Panc1 (cell line): ENCODE measurements at regions not wholly inside any gene's neighbourhood (a gene's known extent, or its start where the extent isn't known, plus 50 kb on each side); places are given as distances from the start of the nearest gene placed in this dataset.
A peak's percentile ranks its signal among the peaks of the same experiment; 100 is the strongest.

Experiments used
- ATAC-seq: fragments of 200-7000 bp; cut with Tn5 transposase; 2 replicates; pipeline ENCODE4 v1.9.1; 2020; ENCODE audit warnings: mild to moderate bottlenecking, moderate library complexity
- BruUV-seq: library from RNA; stranded (reverse); fragments of 400-500 nt; replicated peaks from 2 replicates; lab custom pipeline; 2021; lab: Mats Ljungman, UMichigan
- CTCF ChIA-PET: fragments of 300-600 bp; sonication (Branson Sonifier 250); formaldehyde crosslinking; loops from one replicate; lab custom pipeline; 2022; ENCODE audit warnings: antibody characterized with exemption; lab: Charles Lee
- POLR2A ChIA-PET: fragments of 300-600 bp; sonication (Branson Sonifier 250); formaldehyde crosslinking; loops from one replicate; lab custom pipeline; 2022; ENCODE audit warnings: antibody characterized with exemption; lab: Charles Lee
- DNase-seq: peaks from one replicate; pipeline ENCODE4 v3.0.0-alpha.2; 2010; ENCODE audit warnings: low read depth, low spot score
- H3K27ac ChIP-seq: 2 replicates; pipeline ENCODE4 v1.5.1; 2011; ENCODE audit warnings: mild to moderate bottlenecking, low read length, inconsistent platforms
- H3K27me3 ChIP-seq: fragments of 200-500 bp; sonication (Bioruptor generic); 2 replicates; pipeline ENCODE4 v1.6.0; 2014; ENCODE audit warnings: low read length, inconsistent platforms; ENCODE audit not compliant: control insufficient read depth, insufficient read depth
- H3K36me3 ChIP-seq: fragments of 200-500 bp; sonication (Bioruptor generic); 2 replicates; pipeline ENCODE4 v1.5.1; 2014; ENCODE audit warnings: inconsistent platforms, mild to moderate bottlenecking, low read length, moderate library complexity; ENCODE audit not compliant: control insufficient read depth, insufficient read depth
- H3K4me1 ChIP-seq: 2 replicates; pipeline ENCODE4 v1.5.1; 2011; ENCODE audit warnings: inconsistent platforms, mild to moderate bottlenecking, low read length, moderate library complexity; ENCODE audit not compliant: control insufficient read depth, insufficient read depth
- H3K4me3 ChIP-seq, 2 experiments: 2 replicates each; pipeline ENCODE4 v1.5.1; 2011 to 2012; ENCODE audit warnings: low read depth in 2 of 2, low read length in 2 of 2, mild to moderate bottlenecking in 2 of 2, inconsistent platforms in 1 of 2, moderate library complexity in 1 of 2
- H3K9me3 ChIP-seq: fragments of 200-500 bp; sonication (Bioruptor generic); 2 replicates; pipeline ENCODE4 v1.5.1; 2014; ENCODE audit warnings: low read depth, mild to moderate bottlenecking, inconsistent platforms, low read length, moderate library complexity; ENCODE audit not compliant: control insufficient read depth, insufficient read depth
- CTCF ChIP-seq: fragments of 450-650 bp; IDR thresholded peaks from 2 replicates; pipeline ENCODE4 v1.5.1; 2017; ENCODE audit warnings: mild to moderate bottlenecking
- POLR2AphosphoS5 ChIP-seq: IDR thresholded peaks from 2 replicates; pipeline ENCODE4 v1.6.1; 2012; ENCODE audit warnings: mild to moderate bottlenecking, low read depth, low read length, moderate library complexity
- REST ChIP-seq, 2 experiments: IDR thresholded peaks; 2 replicates each; pipeline ENCODE4 v1.6.1; 2011 to 2012; ENCODE audit warnings: low read depth in 2 of 2, control low read depth in 1 of 2, low read length in 1 of 2, mild to moderate bottlenecking in 1 of 2, moderate library complexity in 1 of 2; ENCODE audit not compliant: insufficient read depth in 1 of 2
- SIN3A ChIP-seq: IDR thresholded peaks from 2 replicates; pipeline ENCODE4 v1.6.1; 2012; ENCODE audit warnings: low read depth, mild to moderate bottlenecking, low read length, moderate library complexity, borderline replicate concordance; ENCODE audit not compliant: insufficient read depth
- TCF7L2 ChIP-seq: IDR thresholded peaks from 2 replicates; pipeline ENCODE4 v1.6.1; 2011; ENCODE audit warnings: mild to moderate bottlenecking, low read depth, low read length, inconsistent platforms
- in situ Hi-C: cut with HindIII; loops from 2 replicates; pipeline ENCODE4 v1.10.0; 2016; ENCODE audit warnings: low sequenced_read_pairs, low pct_unique_long_range_greater_than_20kb
- intact Hi-C: fragments of 100-400 bp; cut with micrococcal nuclease; formaldehyde crosslinking; loops from one replicate; pipeline ENCODE4 v1.10.0; 2022; ENCODE audit not compliant: unreplicated experiment

- POLR2A ChIA-PET, result no interaction called here
- ATAC-seq, result no peak
Measured at GRCh38 chr3:145898487-145898886, 262.5 kb downstream of the PLOD2 start.

GRCh38 chr3:145899241-145899640 is 261.7 kb downstream of the PLOD2 start:
- H3K27ac ChIP-seq, result no peak overlapping the region
- no TSS peak for BruUV-seq
- POLR2A ChIA-PET, result no interaction called here
- CTCF ChIA-PET, result no interaction called here
- no peaks in the 10 kb centered on the region for H3K27me3 ChIP-seq
- ATAC-seq, result no peak
- no peaks in the 10 kb centered on the region for H3K4me1 ChIP-seq
- DNase-seq, result no peak
- TF ChIP-seq TCF7L2 (no peak), POLR2AphosphoS5 (no peak), REST (IDR thresholded peaks at IDR 0.05; ENCODE audit: insufficient read depth in 1 of 2, low read depth in 2 of 2, low read length in 1 of 2) (no peak), SIN3A (no peak), CTCF (no peak)
- intact Hi-C loops (no loop called here), in situ Hi-C loops (no loop called here)
- H3K9me3 ChIP-seq, result no peaks in the 10 kb centered on the region
- H3K36me3 ChIP-seq, result no peaks in the 10 kb centered on the region
- H3K4me3 ChIP-seq, result no peak overlapping the region

More at GRCh38 chr3:145898487-145898886, 262.5 kb downstream of the PLOD2 start:
- CTCF ChIA-PET, result no interaction called here
- Histone ChIP-seq H3K9me3 (no peaks in the 10 kb centered on the region), H3K27ac (no peak overlapping the region), H3K27me3 (no peaks in the 10 kb centered on the region), H3K4me1 (no peaks in the 10 kb centered on the region), H3K4me3 (0 out of 4 replicates have a peak overlapping the region, but pooled peaks of 1 of the 2 experiments have one; percentile 3), H3K36me3 (no peaks in the 10 kb centered on the region)
- no peak for DNase-seq
- in situ Hi-C loops (no loop called here), intact Hi-C loops (no loop called here)
- no peak for TF ChIP-seq CTCF
- no peak for TF ChIP-seq REST (IDR thresholded peaks at IDR 0.05; ENCODE audit: insufficient read depth in 1 of 2, low read depth in 2 of 2, low read length in 1 of 2)
- TF ChIP-seq POLR2AphosphoS5, result no peak
- no peak for TF ChIP-seq TCF7L2
- no peak for TF ChIP-seq SIN3A
- no TSS peak for BruUV-seq
